GM12878 (cell line): ENCODE measurements at regions not wholly inside any gene's neighbourhood (a gene's known extent, or its start where the extent isn't known, plus 50 kb on each side); places are given as distances from the start of the nearest gene placed in this dataset.

Experiments used
- ATAC-seq: fragments of 200-7000 bp; cut with Tn5 transposase; 3 replicates; pipeline ENCODE4 v1.9.1; 2020; ENCODE audit warnings: mild to moderate bottlenecking, moderate library complexity
- BruUV-seq: library from RNA; stranded (reverse); fragments of 400-500 nt; replicated peaks from 2 replicates; lab custom pipeline; 2021; lab: Mats Ljungman, UMichigan
- CTCF ChIA-PET: fragments of 300-600 bp; sonication (Branson Sonifier 250); formaldehyde crosslinking; extraction: SDS; loops from one replicate; lab custom pipeline; 2021; ENCODE audit warnings: inconsistent platforms; lab: Yijun Ruan, JAX
- POLR2A ChIA-PET: fragments of 350-600 bp; formaldehyde crosslinking; extraction: SDS; loops from one replicate; lab custom pipeline; 2021; ENCODE audit warnings: inconsistent platforms; lab: Charles Lee
- RAD21 ChIA-PET: fragments of 300-600 bp; sonication (Branson Sonifier 250); formaldehyde crosslinking; loops from one replicate; lab custom pipeline; 2023; ENCODE audit warnings: antibody characterized with exemption; ENCODE audit not compliant: unreplicated experiment; lab: Charles Lee
- SMC1A ChIA-PET: fragments of 300-600 bp; sonication (Branson Sonifier 250); formaldehyde crosslinking; loops from one replicate; lab custom pipeline; 2023; ENCODE audit not compliant: unreplicated experiment, uncharacterized antibody; lab: Charles Lee
- DNase-seq: peaks from one replicate; pipeline ENCODE4 v3.0.0-alpha.2; 2011; ENCODE audit warnings: low read depth, low spot score
- FAIRE-seq: peaks from 3 replicates; lab custom pipeline; 2011; peaks lifted over from hg19 to GRCh38; lab: Jason Lieb, UNC
- H2AFZ ChIP-seq: 2 replicates; pipeline ENCODE4 v1.6.0; 2011; ENCODE audit warnings: low read depth, low read length, control low read depth; ENCODE audit not compliant: control insufficient read depth
- H3K27ac ChIP-seq: 2 replicates; pipeline ENCODE4 v1.5.1; 2011; ENCODE audit warnings: control low read depth; ENCODE audit not compliant: control insufficient read depth, insufficient read depth
- H3K27me3 ChIP-seq, 2 experiments: replicated peaks in 1 of 2; 2 replicates each; pipeline versions ENCODE4 v1.6.0 to v1.6.1; 2011; ENCODE audit warnings: low read length in 1 of 2; ENCODE audit not compliant: control insufficient read depth in 2 of 2, insufficient read depth in 2 of 2
- H3K36me3 ChIP-seq, 2 experiments: 2 replicates each; pipeline ENCODE4 v1.5.1; 2011; ENCODE audit warnings: low read length in 1 of 2; ENCODE audit not compliant: control insufficient read depth in 2 of 2, insufficient read depth in 2 of 2
- H3K4me1 ChIP-seq: 2 replicates; pipeline ENCODE4 v1.6.1; 2011; ENCODE audit warnings: mild to moderate bottlenecking, low read length, moderate library complexity, mixed read lengths; ENCODE audit not compliant: control insufficient read depth, insufficient read depth
- H3K4me2 ChIP-seq: 2 replicates; pipeline ENCODE4 v1.6.0; 2011; ENCODE audit warnings: control low read depth; ENCODE audit not compliant: control insufficient read depth, insufficient read depth
- H3K4me3 ChIP-seq: fragments of 200-600 bp; sonication (generic); 2 replicates; pipeline ENCODE4 v1.5.1; 2016
- H3K79me2 ChIP-seq: 2 replicates; pipeline ENCODE4 v1.6.0; 2011; ENCODE audit warnings: low read length; ENCODE audit not compliant: control insufficient read depth, insufficient read depth
- H3K9ac ChIP-seq: 2 replicates; pipeline ENCODE4 v1.8.0; 2011; ENCODE audit warnings: low read length, control low read depth, mixed read lengths; ENCODE audit not compliant: control insufficient read depth, insufficient read depth
- H3K9me3 ChIP-seq: replicated peaks from 3 replicates; pipeline ENCODE4 v1.5.1; 2011; ENCODE audit warnings: mild to moderate bottlenecking, low read length; ENCODE audit not compliant: control insufficient read depth, insufficient read depth
- H4K20me1 ChIP-seq: 2 replicates; pipeline ENCODE4 v1.6.0; 2011; ENCODE audit not compliant: control insufficient read depth, insufficient read depth
- DPF2 ChIP-seq: fragments of 450-650 bp; IDR thresholded peaks from 2 replicates; pipeline ENCODE4 v1.6.1; 2017; ENCODE audit warnings: mild to moderate bottlenecking
- E2F4 ChIP-seq: IDR thresholded peaks from 2 replicates; pipeline ENCODE4 v1.6.1; 2012; ENCODE audit warnings: low read depth, low read length, improper control_type of control experiment
- FOXK2 ChIP-seq: fragments of 450-650 bp; IDR thresholded peaks from 2 replicates; pipeline ENCODE4 v1.6.1; 2017; ENCODE audit warnings: mild to moderate bottlenecking, moderate library complexity
- HDGF ChIP-seq: fragments of 450-650 bp; IDR thresholded peaks from 2 replicates; pipeline ENCODE4 v1.6.1; 2016; ENCODE audit warnings: antibody characterized with exemption
- PML ChIP-seq: IDR thresholded peaks from 2 replicates; pipeline ENCODE4 v1.6.1; 2012; ENCODE audit warnings: low read length, inconsistent platforms
- SREBF2 ChIP-seq: IDR thresholded peaks from 2 replicates; pipeline ENCODE4 v1.6.1; 2012; ENCODE audit warnings: mild to moderate bottlenecking, low read length
- WGBS: methylation state at CpG from one replicate; pipeline ENCODE4 v1.1.6; 2016; ENCODE audit warnings: low lambda C conversion rate; ENCODE audit not compliant: insufficient replicate concordance, insufficient coverage; ENCODE audit errors: missing lambda C conversion rate; 5-methylcytosine and 5-hydroxymethylcytosine counted together
- in situ Hi-C: fragments of 300-500 bp; cut with MboI; formaldehyde crosslinking; loops from 9 replicates; pipeline ENCODE4 v1.14.3; 2018; ENCODE audit warnings: mixed read lengths
- intact Hi-C: fragments of 100-400 bp; cut with micrococcal nuclease; formaldehyde crosslinking; loops from one replicate; pipeline ENCODE4 v1.14.2; 2022; ENCODE audit not compliant: unreplicated experiment
- TF ChIP-seq, protein P1 (sequence below): IDR thresholded peaks from 2 replicates; pipeline ENCODE4 v1.6.1; 2012; ENCODE audit warnings: low read depth, low read length, improper control_type of control experiment
- TF ChIP-seq, protein P2 (sequence below): fragments of 450-650 bp; IDR thresholded peaks from 2 replicates; pipeline ENCODE4 v1.6.1; 2018; ENCODE audit warnings: borderline replicate concordance, mild to moderate bottlenecking; ENCODE audit not compliant: partially characterized antibody

GRCh38 chr18:5068851-5069250 lies 128.2 kb downstream of the AKAIN1 start:
- H4K20me1 ChIP-seq, result no peaks in the 10 kb centered on the region
- no peak overlapping the region for H3K4me3 ChIP-seq
- H3K4me2 ChIP-seq, result no peak overlapping the region
- BruUV-seq, result no TSS peak
- TF ChIP-seq, protein P1, sequence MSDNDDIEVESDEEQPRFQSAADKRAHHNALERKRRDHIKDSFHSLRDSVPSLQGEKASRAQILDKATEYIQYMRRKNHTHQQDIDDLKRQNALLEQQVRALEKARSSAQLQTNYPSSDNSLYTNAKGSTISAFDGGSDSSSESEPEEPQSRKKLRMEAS, result no peak
- no peak for TF ChIP-seq HDGF
- TF ChIP-seq DPF2, result no peak
- TF ChIP-seq FOXK2, result no peak
- TF ChIP-seq SREBF2, result no peak
- no peak for TF ChIP-seq PML
- no peak for TF ChIP-seq E2F4
- TF ChIP-seq, protein P2, sequence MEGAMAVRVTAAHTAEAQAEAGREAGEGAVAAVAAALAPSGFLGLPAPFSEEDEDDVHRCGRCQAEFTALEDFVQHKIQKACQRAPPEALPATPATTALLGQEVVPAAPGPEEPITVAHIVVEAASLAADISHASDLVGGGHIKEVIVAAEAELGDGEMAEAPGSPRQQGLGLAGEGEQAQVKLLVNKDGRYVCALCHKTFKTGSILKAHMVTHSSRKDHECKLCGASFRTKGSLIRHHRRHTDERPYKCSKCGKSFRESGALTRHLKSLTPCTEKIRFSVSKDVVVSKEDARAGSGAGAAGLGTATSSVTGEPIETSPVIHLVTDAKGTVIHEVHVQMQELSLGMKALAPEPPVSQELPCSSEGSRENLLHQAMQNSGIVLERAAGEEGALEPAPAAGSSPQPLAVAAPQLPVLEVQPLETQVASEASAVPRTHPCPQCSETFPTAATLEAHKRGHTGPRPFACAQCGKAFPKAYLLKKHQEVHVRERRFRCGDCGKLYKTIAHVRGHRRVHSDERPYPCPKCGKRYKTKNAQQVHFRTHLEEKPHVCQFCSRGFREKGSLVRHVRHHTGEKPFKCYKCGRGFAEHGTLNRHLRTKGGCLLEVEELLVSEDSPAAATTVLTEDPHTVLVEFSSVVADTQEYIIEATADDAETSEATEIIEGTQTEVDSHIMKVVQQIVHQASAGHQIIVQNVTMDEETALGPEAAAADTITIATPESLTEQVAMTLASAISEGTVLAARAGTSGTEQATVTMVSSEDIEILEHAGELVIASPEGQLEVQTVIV, result no peak
- intact Hi-C loops, result no loop called here
- ChIA-PET CTCF (interaction anchor here (0.6 to 3.1 kb wide), 4 partner anchors 10 to 961 kb away, joined by 3 to 11 read pairs (median 4); no protein-coding TSS in a partner anchor), POLR2A (no interaction called here), SMC1A (interaction anchor here (1.0 to 2.0 kb wide), 3 partner anchors 10 to 12 kb away, joined by 3 to 8 read pairs (median 5); no protein-coding TSS in a partner anchor), RAD21 (interaction anchor here (1.1 kb wide), 1 partner anchor 39 kb away, joined by 3 read pairs; no protein-coding TSS in a partner anchor)
- H3K79me2 ChIP-seq, result no peaks in the 10 kb centered on the region
- H3K4me1 ChIP-seq, result no peaks in the 10 kb centered on the region
- FAIRE-seq, result no peak
- no peaks in the 10 kb centered on the region for H3K27me3 ChIP-seq
- no peak overlapping the region for H2AFZ ChIP-seq
- H3K9ac ChIP-seq, result no peak overlapping the region
- no peaks in the 10 kb centered on the region for H3K9me3 ChIP-seq
- no peak overlapping the region for H3K27ac ChIP-seq
- ATAC-seq, result no peak
- in situ Hi-C loops, result no loop called here
- WGBS, result 35% methylated on average over 3 of the region's 3 CpGs
- H3K36me3 ChIP-seq, result no peaks in the 10 kb centered on the region
- no peak for DNase-seq
